Breast epithelium (tissue), 3 donors: ENCODE measurements at regions not wholly inside any gene's neighbourhood (a gene's known extent, or its start where the extent isn't known, plus 50 kb on each side); places are given as distances from the start of the nearest gene placed in this dataset.

Experiments used
- POLR2A ChIP-seq: fragments of 450-650 bp; IDR thresholded peaks from one replicate; pipeline ENCODE4 v1.6.1; 2016; ENCODE audit warnings: antibody characterized with exemption, mild to moderate bottlenecking, moderate library complexity
- POLR2AphosphoS5 ChIP-seq, 3 donors: sonication (generic); formaldehyde crosslinking; IDR thresholded peaks; one replicate each; pipeline ENCODE4 v1.6.1; 2017; ENCODE audit warnings: antibody characterized with exemption in 3 of 3
- TF ChIP-seq, protein P1 (sequence below), 3 donors: fragments of 450-650 bp; IDR thresholded peaks; one replicate each; pipeline ENCODE4 v1.5.1; 2016 to 2017; ENCODE audit warnings: antibody characterized with exemption in 3 of 3, mild to moderate bottlenecking in 3 of 3, moderate library complexity in 3 of 3

DNA sequence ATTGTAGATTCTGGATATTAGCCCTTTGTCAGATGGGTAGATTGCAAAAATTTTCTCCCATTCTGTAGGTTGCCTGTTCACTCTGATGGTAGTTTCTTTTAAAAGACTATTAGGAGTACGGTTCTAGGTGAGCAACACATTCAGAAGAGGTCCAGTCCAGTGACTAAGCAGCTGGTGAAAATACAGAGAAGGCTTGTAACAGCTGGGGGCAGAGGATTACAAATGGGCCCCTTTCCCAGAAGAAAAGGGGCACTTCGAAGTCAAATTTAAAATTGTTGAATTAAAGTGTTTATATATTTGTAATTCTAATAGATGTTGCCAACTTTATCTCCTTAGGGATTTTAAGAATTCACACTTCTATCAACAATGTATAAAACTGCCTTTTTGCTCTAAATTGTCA is 720.5 kb downstream of the TLE4 start:
- TF ChIP-seq, protein P1, sequence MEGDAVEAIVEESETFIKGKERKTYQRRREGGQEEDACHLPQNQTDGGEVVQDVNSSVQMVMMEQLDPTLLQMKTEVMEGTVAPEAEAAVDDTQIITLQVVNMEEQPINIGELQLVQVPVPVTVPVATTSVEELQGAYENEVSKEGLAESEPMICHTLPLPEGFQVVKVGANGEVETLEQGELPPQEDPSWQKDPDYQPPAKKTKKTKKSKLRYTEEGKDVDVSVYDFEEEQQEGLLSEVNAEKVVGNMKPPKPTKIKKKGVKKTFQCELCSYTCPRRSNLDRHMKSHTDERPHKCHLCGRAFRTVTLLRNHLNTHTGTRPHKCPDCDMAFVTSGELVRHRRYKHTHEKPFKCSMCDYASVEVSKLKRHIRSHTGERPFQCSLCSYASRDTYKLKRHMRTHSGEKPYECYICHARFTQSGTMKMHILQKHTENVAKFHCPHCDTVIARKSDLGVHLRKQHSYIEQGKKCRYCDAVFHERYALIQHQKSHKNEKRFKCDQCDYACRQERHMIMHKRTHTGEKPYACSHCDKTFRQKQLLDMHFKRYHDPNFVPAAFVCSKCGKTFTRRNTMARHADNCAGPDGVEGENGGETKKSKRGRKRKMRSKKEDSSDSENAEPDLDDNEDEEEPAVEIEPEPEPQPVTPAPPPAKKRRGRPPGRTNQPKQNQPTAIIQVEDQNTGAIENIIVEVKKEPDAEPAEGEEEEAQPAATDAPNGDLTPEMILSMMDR (IDR thresholded peaks at IDR 0.05) = no peak
- TF ChIP-seq POLR2AphosphoS5 (IDR thresholded peaks at IDR 0.05) (no peak), POLR2A (no peak)
